ENCODE measurements at regions not wholly inside any gene's neighbourhood (a gene's known extent, or its start where the extent isn't known, plus 50 kb on each side); places are given as distances from the start of the nearest gene placed in this dataset.

- no peak for TF ChIP-seq CTCF (conservative IDR thresholded peaks at IDR 0.05)
- no peak for TF ChIP-seq ZFX (IDR thresholded peaks at IDR 0.05)
- H3K27ac ChIP-seq = no peak overlapping the region
Measured at GRCh38 chr4:182126603-182127002, 116.6 kb upstream of the TENM3 start.

GRCh38 chr4:182133033-182133432, 110.2 kb upstream of the TENM3 start:
- H3K27ac ChIP-seq = no peak overlapping the region
- no peak for TF ChIP-seq ZFX (IDR thresholded peaks at IDR 0.05)
- no peak for TF ChIP-seq CTCF (conservative IDR thresholded peaks at IDR 0.05)

GRCh38 chr4:182134261-182134660, 108.9 kb upstream of the TENM3 start:
- no peak overlapping the region for H3K27ac ChIP-seq
- TF ChIP-seq CTCF (conservative IDR thresholded peaks at IDR 0.05) (no peak), ZFX (IDR thresholded peaks at IDR 0.05) (no peak)

- no peak for TF ChIP-seq ZFX (IDR thresholded peaks at IDR 0.05)
- no peak for TF ChIP-seq CTCF (conservative IDR thresholded peaks at IDR 0.05)
- no peak overlapping the region for H3K27ac ChIP-seq
Measured at GRCh38 chr4:182136201-182136600, 107.0 kb upstream of the TENM3 start.

- no peak overlapping the region for H3K27ac ChIP-seq
- TF ChIP-seq ZFX (IDR thresholded peaks at IDR 0.05) = no peak
- no peak for TF ChIP-seq CTCF (conservative IDR thresholded peaks at IDR 0.05)
Measured at GRCh38 chr4:182137343-182137742, 105.9 kb upstream of the TENM3 start.

- TF ChIP-seq CTCF (conservative IDR thresholded peaks at IDR 0.05) (no peak), ZFX (IDR thresholded peaks at IDR 0.05) (no peak)
- H3K27ac ChIP-seq = no peak overlapping the region
Measured at GRCh38 chr4:182139491-182139890, 103.7 kb upstream of the TENM3 start.

- H3K27ac ChIP-seq = no peak overlapping the region
- TF ChIP-seq CTCF (conservative IDR thresholded peaks at IDR 0.05) (no peak), ZFX (IDR thresholded peaks at IDR 0.05) (no peak)
Measured at GRCh38 chr4:182140547-182140946, 102.7 kb upstream of the TENM3 start.

Data from C4-2B (cell line).